Hepatocyte (in vitro differentiated cells): ENCODE measurements at regions not wholly inside any gene's neighbourhood (a gene's known extent, or its start where the extent isn't known, plus 50 kb on each side); places are given as distances from the start of the nearest gene placed in this dataset.

Experiments used
- DNase-seq: peaks from one replicate; pipeline ENCODE4 v3.0.0-alpha.2; 2016; ENCODE audit warnings: low spot score
- H2AFZ ChIP-seq: fragments of 200-600 bp; sonication (generic); 2 replicates; pipeline ENCODE4 v1.6.0; 2016; ENCODE audit warnings: antibody characterized with exemption, mild to moderate bottlenecking
- H3K27ac ChIP-seq: fragments of 200-600 bp; sonication (generic); 2 replicates; pipeline ENCODE4 v1.5.1; 2016; ENCODE audit warnings: mild to moderate bottlenecking
- H3K27me3 ChIP-seq: fragments of 200-600 bp; sonication (generic); 2 replicates; pipeline ENCODE4 v1.6.1; 2016
- H3K36me3 ChIP-seq: fragments of 200-600 bp; sonication (generic); replicated peaks from 2 replicates; pipeline ENCODE4 v1.5.1; 2016; ENCODE audit warnings: low read depth; ENCODE audit not compliant: insufficient read depth
- H3K4me1 ChIP-seq: fragments of 200-600 bp; sonication (generic); 2 replicates; pipeline ENCODE4 v1.5.1; 2016; ENCODE audit warnings: mild to moderate bottlenecking, moderate library complexity; ENCODE audit not compliant: insufficient read depth
- H3K4me2 ChIP-seq: fragments of 200-600 bp; sonication (generic); 2 replicates; pipeline ENCODE4 v1.6.0; 2016
- H3K4me3 ChIP-seq: fragments of 200-600 bp; sonication (generic); 2 replicates; pipeline ENCODE4 v1.5.1; 2016; ENCODE audit warnings: mild to moderate bottlenecking
- H3K79me2 ChIP-seq: fragments of 200-600 bp; sonication (generic); 2 replicates; pipeline ENCODE4 v1.6.0; 2017; ENCODE audit warnings: mild to moderate bottlenecking
- H3K9me2 ChIP-seq: fragments of 200-600 bp; sonication (generic); replicated peaks from 2 replicates; pipeline ENCODE4 v1.6.0; 2017; ENCODE audit warnings: mild to moderate bottlenecking; ENCODE audit not compliant: insufficient read depth
- H3K9me3 ChIP-seq: fragments of 200-600 bp; sonication (generic); 2 replicates; pipeline ENCODE4 v1.5.1; 2016; ENCODE audit warnings: low read depth, mild to moderate bottlenecking
- H4K20me1 ChIP-seq: fragments of 200-600 bp; sonication (generic); 2 replicates; pipeline ENCODE4 v1.6.0; 2016; ENCODE audit warnings: mild to moderate bottlenecking; ENCODE audit not compliant: insufficient read depth, poor library complexity, severe bottlenecking
- EZH2 ChIP-seq: fragments of 200-600 bp; sonication (generic); IDR thresholded peaks from 2 replicates; pipeline ENCODE4 v1.6.1; 2016; ENCODE audit warnings: antibody characterized with exemption, mild to moderate bottlenecking, borderline replicate concordance
- EZH2phosphoT487 ChIP-seq: fragments of 200-600 bp; sonication (generic); IDR thresholded peaks from one replicate; pipeline ENCODE4 v1.6.1; 2018; ENCODE audit warnings: antibody characterized with exemption, mild to moderate bottlenecking, low read depth, moderate library complexity; ENCODE audit not compliant: unreplicated experiment, severe bottlenecking
- WGBS: methylation state at CpG from one replicate; pipeline ENCODE4 v1.1.6; 2016; ENCODE audit warnings: low lambda C conversion rate; ENCODE audit errors: missing lambda C conversion rate; 5-methylcytosine and 5-hydroxymethylcytosine counted together
- TF ChIP-seq, protein P1 (sequence below): fragments of 200-600 bp; sonication (generic); IDR thresholded peaks from 2 replicates; pipeline ENCODE4 v1.5.1; 2016; ENCODE audit warnings: antibody characterized with exemption, mild to moderate bottlenecking; ENCODE audit not compliant: poor library complexity

DNA sequence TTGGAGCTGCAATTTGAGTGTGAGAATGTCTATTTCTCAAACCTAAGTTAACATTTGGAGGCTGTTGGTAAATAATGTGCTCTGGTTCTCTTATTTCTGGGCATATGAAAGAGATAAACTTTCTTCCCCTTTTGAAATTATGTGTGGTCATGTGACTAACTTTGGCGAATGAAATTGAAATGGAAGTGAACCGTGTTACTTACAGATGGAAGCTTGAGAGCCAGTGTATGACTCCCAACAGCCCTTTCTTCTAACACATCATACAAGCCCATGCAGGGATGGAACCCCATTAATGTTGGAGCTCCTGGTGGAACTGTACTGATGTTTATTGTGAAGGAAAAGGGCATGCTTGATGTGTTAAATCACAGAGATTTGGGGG is 725.8 kb downstream of the TSN start:
- Histone ChIP-seq H3K4me3 (no peak overlapping the region), H3K4me2 (no peak overlapping the region), H2AFZ (no peak overlapping the region), H4K20me1 (no peaks in the 10 kb centered on the region), H3K27me3 (no peaks in the 10 kb centered on the region), H3K27ac (no peak overlapping the region), H3K79me2 (no peaks in the 10 kb centered on the region), H3K36me3 (no peaks in the 10 kb centered on the region), H3K4me1 (no peaks in the 10 kb centered on the region), H3K9me3 (no peaks in the 10 kb centered on the region), H3K9me2 (no peaks in the 10 kb centered on the region)
- 98% methylated on average over 2 of the region's 2 CpGs for WGBS
- no peak for DNase-seq
- no peak for TF ChIP-seq EZH2phosphoT487
- no peak for TF ChIP-seq EZH2
- TF ChIP-seq, protein P1, sequence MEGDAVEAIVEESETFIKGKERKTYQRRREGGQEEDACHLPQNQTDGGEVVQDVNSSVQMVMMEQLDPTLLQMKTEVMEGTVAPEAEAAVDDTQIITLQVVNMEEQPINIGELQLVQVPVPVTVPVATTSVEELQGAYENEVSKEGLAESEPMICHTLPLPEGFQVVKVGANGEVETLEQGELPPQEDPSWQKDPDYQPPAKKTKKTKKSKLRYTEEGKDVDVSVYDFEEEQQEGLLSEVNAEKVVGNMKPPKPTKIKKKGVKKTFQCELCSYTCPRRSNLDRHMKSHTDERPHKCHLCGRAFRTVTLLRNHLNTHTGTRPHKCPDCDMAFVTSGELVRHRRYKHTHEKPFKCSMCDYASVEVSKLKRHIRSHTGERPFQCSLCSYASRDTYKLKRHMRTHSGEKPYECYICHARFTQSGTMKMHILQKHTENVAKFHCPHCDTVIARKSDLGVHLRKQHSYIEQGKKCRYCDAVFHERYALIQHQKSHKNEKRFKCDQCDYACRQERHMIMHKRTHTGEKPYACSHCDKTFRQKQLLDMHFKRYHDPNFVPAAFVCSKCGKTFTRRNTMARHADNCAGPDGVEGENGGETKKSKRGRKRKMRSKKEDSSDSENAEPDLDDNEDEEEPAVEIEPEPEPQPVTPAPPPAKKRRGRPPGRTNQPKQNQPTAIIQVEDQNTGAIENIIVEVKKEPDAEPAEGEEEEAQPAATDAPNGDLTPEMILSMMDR: no peak

DNA sequence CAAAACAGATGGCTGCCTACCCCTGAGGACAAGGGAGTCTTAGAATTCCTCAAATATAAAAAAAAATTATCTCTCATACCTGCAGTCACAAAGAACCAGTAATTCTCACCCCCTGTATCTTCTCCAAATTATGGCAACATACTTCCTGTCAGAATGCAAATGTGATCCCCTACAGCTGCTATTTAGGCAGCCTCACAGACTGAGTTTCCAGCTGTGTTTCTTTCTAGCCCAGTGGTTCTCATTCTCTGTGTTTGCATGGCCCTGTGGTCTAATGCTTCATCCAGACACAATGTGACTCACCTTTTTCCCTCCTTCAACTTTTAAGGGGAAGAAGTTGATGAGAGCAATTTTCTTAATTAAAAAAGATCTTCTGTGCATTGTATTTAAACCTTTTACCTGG is 726.3 kb downstream of the TSN start:
- H3K27ac ChIP-seq: no peak overlapping the region
- no peaks in the 10 kb centered on the region for H3K9me2 ChIP-seq
- H3K9me3 ChIP-seq: no peaks in the 10 kb centered on the region
- H3K4me1 ChIP-seq: no peaks in the 10 kb centered on the region
- H2AFZ ChIP-seq: no peak overlapping the region
- no peak overlapping the region for H3K4me2 ChIP-seq
- no peaks in the 10 kb centered on the region for H3K36me3 ChIP-seq
- no peaks in the 10 kb centered on the region for H3K27me3 ChIP-seq
- no peaks in the 10 kb centered on the region for H3K79me2 ChIP-seq
- no peaks in the 10 kb centered on the region for H4K20me1 ChIP-seq
- DNase-seq: no peak
- TF ChIP-seq, protein P1: no peak
- TF ChIP-seq EZH2 (no peak), EZH2phosphoT487 (no peak)
- no peak overlapping the region for H3K4me3 ChIP-seq

DNA sequence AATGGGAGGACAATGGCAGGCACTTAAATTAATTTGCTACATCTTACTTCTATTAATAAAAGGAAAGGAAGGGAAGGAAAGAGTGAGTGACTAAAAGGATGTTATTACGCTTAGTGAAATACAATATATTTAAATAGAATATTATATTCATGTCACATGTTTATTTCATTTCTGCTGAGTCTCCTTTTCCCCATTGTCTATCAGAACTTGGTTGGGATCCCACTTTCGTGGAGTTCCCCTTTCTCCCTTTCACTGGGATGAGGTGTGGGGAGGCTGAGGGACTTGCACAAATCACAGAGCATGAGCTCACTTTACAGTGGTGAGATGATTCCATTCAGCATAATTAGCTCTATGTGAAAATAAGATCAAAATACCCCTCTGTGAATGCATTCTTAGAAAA is 730.6 kb downstream of the TSN start:
- H3K36me3 ChIP-seq: no peaks in the 10 kb centered on the region
- H3K4me3 ChIP-seq: no peak overlapping the region
- no peaks in the 10 kb centered on the region for H3K79me2 ChIP-seq
- H3K4me1 ChIP-seq: no peaks in the 10 kb centered on the region
- H3K9me3 ChIP-seq: no peaks in the 10 kb centered on the region
- no peaks in the 10 kb centered on the region for H3K9me2 ChIP-seq
- H3K4me2 ChIP-seq: no peak overlapping the region
- no peak for DNase-seq
- H3K27ac ChIP-seq: no peak overlapping the region
- no peaks in the 10 kb centered on the region for H4K20me1 ChIP-seq
- WGBS: 93% methylated on average over 2 of the region's 2 CpGs
- H2AFZ ChIP-seq: no peak overlapping the region
- TF ChIP-seq, protein P1: no peak
- TF ChIP-seq EZH2phosphoT487 (no peak), EZH2 (no peak)
- no peaks in the 10 kb centered on the region for H3K27me3 ChIP-seq

DNA sequence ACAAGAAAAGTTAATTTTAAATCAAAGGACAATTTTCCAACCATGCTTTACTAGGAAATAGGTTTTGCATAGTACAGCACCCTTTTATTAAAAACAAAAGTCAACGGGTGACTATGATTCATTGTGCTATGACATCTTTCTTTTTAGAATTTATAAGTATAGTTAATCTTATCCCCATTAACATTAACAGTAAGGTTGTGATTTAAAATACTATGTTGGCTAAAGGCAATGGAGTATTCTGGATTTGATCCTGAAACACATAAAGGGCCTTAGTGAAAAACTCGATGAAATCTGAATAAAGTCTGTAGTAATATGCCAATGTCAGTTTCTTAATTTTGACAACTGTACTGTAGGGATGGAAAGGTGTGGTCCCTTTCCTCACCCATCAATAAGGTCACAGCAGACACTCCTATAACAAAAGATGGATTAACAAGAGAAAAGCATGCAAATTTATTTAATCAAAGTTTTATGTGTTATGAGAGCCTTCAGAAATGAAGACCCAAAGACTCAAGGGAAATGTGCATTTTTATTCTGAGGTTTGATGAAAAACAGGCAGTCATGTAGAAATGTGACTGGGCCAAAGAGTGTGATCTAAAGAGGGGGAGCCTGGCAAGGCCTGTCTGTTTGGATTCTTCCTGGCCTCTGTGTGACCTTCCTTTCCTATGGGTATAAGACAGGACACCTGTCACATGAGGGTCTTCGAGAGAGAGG is 731.4 kb downstream of the TSN start:
- no peaks in the 10 kb centered on the region for H3K27me3 ChIP-seq
- peaks cover under 1% of the 10 kb centered on the region for H3K4me1 ChIP-seq
- H3K9me3 ChIP-seq: no peaks in the 10 kb centered on the region
- H4K20me1 ChIP-seq: no peaks in the 10 kb centered on the region
- no peak overlapping the region for H3K4me2 ChIP-seq
- no peak overlapping the region for H3K4me3 ChIP-seq
- H3K9me2 ChIP-seq: no peaks in the 10 kb centered on the region
- DNase-seq: no peak
- TF ChIP-seq EZH2phosphoT487 (no peak), EZH2 (no peak)
- TF ChIP-seq, protein P1: no peak
- H3K27ac ChIP-seq: no peak overlapping the region
- H3K79me2 ChIP-seq: no peaks in the 10 kb centered on the region
- WGBS: 84% methylated on average over 3 of the region's 3 CpGs
- H3K36me3 ChIP-seq: no peaks in the 10 kb centered on the region
- H2AFZ ChIP-seq: no peak overlapping the region
